ENCODE measurements at regions not wholly inside any gene's neighbourhood (a gene's known extent, or its start where the extent isn't known, plus 50 kb on each side); places are given as distances from the start of the nearest gene placed in this dataset.

GRCh38 chr14:97298736-97299135 is 501.6 kb downstream of the VRK1 start:
- TF ChIP-seq POLR2A (IDR thresholded peaks at IDR 0.05) = no peak
- TF ChIP-seq, protein P1, sequence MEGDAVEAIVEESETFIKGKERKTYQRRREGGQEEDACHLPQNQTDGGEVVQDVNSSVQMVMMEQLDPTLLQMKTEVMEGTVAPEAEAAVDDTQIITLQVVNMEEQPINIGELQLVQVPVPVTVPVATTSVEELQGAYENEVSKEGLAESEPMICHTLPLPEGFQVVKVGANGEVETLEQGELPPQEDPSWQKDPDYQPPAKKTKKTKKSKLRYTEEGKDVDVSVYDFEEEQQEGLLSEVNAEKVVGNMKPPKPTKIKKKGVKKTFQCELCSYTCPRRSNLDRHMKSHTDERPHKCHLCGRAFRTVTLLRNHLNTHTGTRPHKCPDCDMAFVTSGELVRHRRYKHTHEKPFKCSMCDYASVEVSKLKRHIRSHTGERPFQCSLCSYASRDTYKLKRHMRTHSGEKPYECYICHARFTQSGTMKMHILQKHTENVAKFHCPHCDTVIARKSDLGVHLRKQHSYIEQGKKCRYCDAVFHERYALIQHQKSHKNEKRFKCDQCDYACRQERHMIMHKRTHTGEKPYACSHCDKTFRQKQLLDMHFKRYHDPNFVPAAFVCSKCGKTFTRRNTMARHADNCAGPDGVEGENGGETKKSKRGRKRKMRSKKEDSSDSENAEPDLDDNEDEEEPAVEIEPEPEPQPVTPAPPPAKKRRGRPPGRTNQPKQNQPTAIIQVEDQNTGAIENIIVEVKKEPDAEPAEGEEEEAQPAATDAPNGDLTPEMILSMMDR (IDR thresholded peaks at IDR 0.05) = no peak
